A673 (cell line): ENCODE measurements at regions not wholly inside any gene's neighbourhood (a gene's known extent, or its start where the extent isn't known, plus 50 kb on each side); places are given as distances from the start of the nearest gene placed in this dataset.

Experiments
- BruUV-seq: library from RNA; stranded (reverse); fragments of 400-500 nt; replicated peaks from 2 replicates; lab custom pipeline; 2021; lab: Mats Ljungman, UMichigan
- CTCF ChIA-PET: fragments of 300-600 bp; sonication (Branson Sonifier 250); formaldehyde crosslinking; loops from one replicate; lab custom pipeline; 2022; ENCODE audit warnings: antibody characterized with exemption; lab: Charles Lee
- POLR2A ChIA-PET: fragments of 300-600 bp; sonication (Branson Sonifier 250); formaldehyde crosslinking; loops from one replicate; lab custom pipeline; 2022; ENCODE audit warnings: antibody characterized with exemption; ENCODE audit not compliant: low non-redundant PET; lab: Charles Lee
- DNase-seq: peaks from one replicate; pipeline ENCODE4 v3.0.0-alpha.2; 2015; ENCODE audit warnings: low spot score
- H3K27ac ChIP-seq: fragments of 200-600 bp; sonication (generic); 2 replicates; pipeline ENCODE4 v1.5.1; 2016; ENCODE audit warnings: mixed run types, low read depth, mild to moderate bottlenecking, mixed read lengths, antibody characterized with exemption, low read length; ENCODE audit not compliant: poor library complexity, severe bottlenecking
- H3K27me3 ChIP-seq: fragments of 200-600 bp; sonication (generic); replicated peaks from 2 replicates; pipeline ENCODE4 v1.6.1; 2017; ENCODE audit warnings: mixed run types, low read depth, mild to moderate bottlenecking, mixed read lengths, antibody characterized with exemption, low read length; ENCODE audit not compliant: insufficient read depth, poor library complexity
- H3K36me3 ChIP-seq: fragments of 200-600 bp; sonication (generic); 2 replicates; pipeline ENCODE4 v1.6.1; 2016; ENCODE audit warnings: mixed run types, mild to moderate bottlenecking, mixed read lengths, antibody characterized with exemption, low read length; ENCODE audit not compliant: insufficient read depth, poor library complexity, severe bottlenecking
- H3K4me1 ChIP-seq: fragments of 200-600 bp; sonication (generic); 2 replicates; pipeline ENCODE4 v1.6.1; 2017; ENCODE audit warnings: mixed run types, mild to moderate bottlenecking, mixed read lengths, antibody characterized with exemption, low read length; ENCODE audit not compliant: insufficient read depth, poor library complexity, severe bottlenecking
- H3K4me3 ChIP-seq: fragments of 200-600 bp; sonication (generic); 2 replicates; pipeline ENCODE4 v1.5.1; 2016; ENCODE audit warnings: low read depth, mixed run types, mild to moderate bottlenecking, mixed read lengths, low read length; ENCODE audit not compliant: poor library complexity, severe bottlenecking
- H3K9me3 ChIP-seq: fragments of 200-600 bp; sonication (generic); 2 replicates; pipeline ENCODE4 v1.6.1; 2016; ENCODE audit warnings: mixed run types, low read depth, mild to moderate bottlenecking, mixed read lengths, antibody characterized with exemption, low read length; ENCODE audit not compliant: poor library complexity, severe bottlenecking
- CTCF ChIP-seq: fragments of 300-800, 200-600 bp; sonication (generic); conservative IDR thresholded peaks from 2 replicates; pipeline ENCODE4 v1.5.1; 2017; ENCODE audit warnings: low read depth, mild to moderate bottlenecking, antibody characterized with exemption, low read length, moderate library complexity, mixed read lengths
- EZH2 ChIP-seq: fragments of 200-600 bp; sonication (generic); IDR thresholded peaks from 2 replicates; pipeline ENCODE4 v1.6.1; 2017; ENCODE audit warnings: borderline replicate concordance, low read depth, mild to moderate bottlenecking, mixed read lengths, antibody characterized with exemption, low read length; ENCODE audit not compliant: poor library complexity, severe bottlenecking
- intact Hi-C: fragments of 100-400 bp; cut with micrococcal nuclease; formaldehyde crosslinking; loops from one replicate; pipeline ENCODE4 v1.10.0; 2022; ENCODE audit not compliant: unreplicated experiment

- intact Hi-C loops, result no loop called here
- Histone ChIP-seq H3K27ac (no peak overlapping the region), H3K9me3 (no peaks in the 10 kb centered on the region), H3K4me1 (no peaks in the 10 kb centered on the region), H3K27me3 (no peaks in the 10 kb centered on the region), H3K36me3 (no peaks in the 10 kb centered on the region), H3K4me3 (no peak overlapping the region)
- no TSS peak for BruUV-seq
- ChIA-PET CTCF (no interaction called here), POLR2A (no interaction called here)
- DNase-seq, result no peak
- TF ChIP-seq CTCF, result no peak
- no peak for TF ChIP-seq EZH2
These were observed 126.9 kb upstream of the GRK3 start for GRCh38 chr22:25437414-25438160.

- DNase-seq, result no peak
- Histone ChIP-seq H3K9me3 (no peaks in the 10 kb centered on the region), H3K4me3 (peak overlapping the region; percentile 97), H3K27ac (peak overlapping the region; percentile 71), H3K27me3 (no peaks in the 10 kb centered on the region), H3K4me1 (peaks cover 9% of the 10 kb centered on the region), H3K36me3 (no peaks in the 10 kb centered on the region)
- ChIA-PET CTCF (interaction anchor here (0.5 to 1.4 kb wide), 2 partner anchors 146 to 326 kb away, joined by 3 to 5 read pairs; no protein-coding TSS in a partner anchor), POLR2A (no interaction called here)
- no TSS peak for BruUV-seq
- intact Hi-C loops, result no loop called here
- TF ChIP-seq CTCF, result no peak
- no peak for TF ChIP-seq EZH2
These were observed 117.3 kb upstream of the GRK3 start for GRCh38 chr22:25447067-25447685.

- peak; percentile 91 for DNase-seq
- no peaks in the 10 kb centered on the region for H3K27me3 ChIP-seq
- ChIA-PET POLR2A (interaction anchor here (0.5 kb wide), 1 partner anchor 142 kb away, joined by 8 read pairs; no protein-coding TSS in a partner anchor), CTCF (interaction anchor here (0.5 to 1.4 kb wide), 4 partner anchors 18 to 325 kb away, joined by 3 to 5 read pairs (median 3); no protein-coding TSS in a partner anchor)
- H3K4me3 ChIP-seq, result peak overlapping the region; percentile 97
- no peaks in the 10 kb centered on the region for H3K36me3 ChIP-seq
- peak overlapping the region; percentile 71 for H3K27ac ChIP-seq
- TF ChIP-seq EZH2 (no peak), CTCF (peak; percentile 95)
- no peaks in the 10 kb centered on the region for H3K9me3 ChIP-seq
- intact Hi-C loops, result no loop called here
- peaks cover 9% of the 10 kb centered on the region for H3K4me1 ChIP-seq
- BruUV-seq, result no TSS peak
These were observed 116.6 kb upstream of the GRK3 start for GRCh38 chr22:25447686-25448434.
